C4-2B (cell line): ENCODE measurements at regions not wholly inside any gene's neighbourhood (a gene's known extent, or its start where the extent isn't known, plus 50 kb on each side); places are given as distances from the start of the nearest gene placed in this dataset.

Source experiments
- ZFX ChIP-seq: fragments of 450-650 bp; IDR thresholded peaks from 2 replicates; pipeline ENCODE4 v1.6.1; 2017
- TF ChIP-seq, protein P1 (sequence below): fragments of 450-650 bp; conservative IDR thresholded peaks from 2 replicates; pipeline ENCODE4 v1.5.1; 2017; ENCODE audit warnings: mild to moderate bottlenecking

GRCh38 chr5:111631328-111631727 lies 119.0 kb upstream of the STARD4 start:
- TF ChIP-seq, protein P1, sequence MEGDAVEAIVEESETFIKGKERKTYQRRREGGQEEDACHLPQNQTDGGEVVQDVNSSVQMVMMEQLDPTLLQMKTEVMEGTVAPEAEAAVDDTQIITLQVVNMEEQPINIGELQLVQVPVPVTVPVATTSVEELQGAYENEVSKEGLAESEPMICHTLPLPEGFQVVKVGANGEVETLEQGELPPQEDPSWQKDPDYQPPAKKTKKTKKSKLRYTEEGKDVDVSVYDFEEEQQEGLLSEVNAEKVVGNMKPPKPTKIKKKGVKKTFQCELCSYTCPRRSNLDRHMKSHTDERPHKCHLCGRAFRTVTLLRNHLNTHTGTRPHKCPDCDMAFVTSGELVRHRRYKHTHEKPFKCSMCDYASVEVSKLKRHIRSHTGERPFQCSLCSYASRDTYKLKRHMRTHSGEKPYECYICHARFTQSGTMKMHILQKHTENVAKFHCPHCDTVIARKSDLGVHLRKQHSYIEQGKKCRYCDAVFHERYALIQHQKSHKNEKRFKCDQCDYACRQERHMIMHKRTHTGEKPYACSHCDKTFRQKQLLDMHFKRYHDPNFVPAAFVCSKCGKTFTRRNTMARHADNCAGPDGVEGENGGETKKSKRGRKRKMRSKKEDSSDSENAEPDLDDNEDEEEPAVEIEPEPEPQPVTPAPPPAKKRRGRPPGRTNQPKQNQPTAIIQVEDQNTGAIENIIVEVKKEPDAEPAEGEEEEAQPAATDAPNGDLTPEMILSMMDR: no peak
- TF ChIP-seq ZFX: no peak
